ENCODE measurements at regions not wholly inside any gene's neighbourhood (a gene's known extent, or its start where the extent isn't known, plus 50 kb on each side); places are given as distances from the start of the nearest gene placed in this dataset.

DNA sequence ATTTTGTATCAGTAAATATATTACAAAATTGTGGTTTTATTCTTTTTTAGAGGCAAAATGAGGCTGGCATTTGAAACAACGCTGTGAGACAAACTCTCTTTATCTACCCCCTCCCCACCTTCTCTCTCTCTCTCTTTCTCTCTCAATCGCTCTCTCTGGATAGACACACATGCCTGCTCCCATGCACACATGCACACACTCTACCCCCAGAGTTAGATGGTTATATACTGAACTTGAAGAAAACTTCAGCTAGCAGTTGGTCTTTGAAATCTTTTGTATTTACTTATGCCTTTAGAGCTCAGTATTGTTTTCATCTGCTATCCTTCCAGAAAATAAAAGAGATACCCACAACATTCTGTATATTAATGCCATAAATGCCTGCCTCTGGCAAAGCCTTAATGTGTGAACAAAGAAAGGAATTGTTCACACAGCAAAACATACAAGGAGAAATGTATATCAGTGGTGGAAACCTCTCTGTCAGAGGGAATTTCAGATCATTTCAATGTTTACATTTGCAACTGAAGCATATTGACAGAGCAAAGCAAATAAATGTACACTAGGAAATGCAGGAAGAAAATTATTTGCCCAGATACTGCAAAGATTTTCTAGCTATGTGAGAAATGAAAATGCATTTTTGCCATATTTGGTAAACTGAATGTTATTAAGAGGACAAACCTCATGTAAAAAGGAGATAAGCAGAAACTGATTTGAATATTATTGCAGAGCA, 217.0 kb upstream of the UBE2E3 start:
- Histone ChIP-seq H3K36me3 (ENCODE audit: low read depth, low read length) (no peaks in the 10 kb centered on the region), H3K27ac (ENCODE audit: low read length) (peak overlapping the region; percentile 66), H3K27me3 (ENCODE audit: low read length) (no peaks in the 10 kb centered on the region), H3K4me1 (ENCODE audit: insufficient read depth, low read length) (peaks cover 38% of the 10 kb centered on the region), H3K79me2 (ENCODE audit: low read length) (no peaks in the 10 kb centered on the region), H3K9me2 (replicated peaks; ENCODE audit: low read length) (no peaks in the 10 kb centered on the region), H4K20me1 (ENCODE audit: low read length) (no peaks in the 10 kb centered on the region), H2AFZ (ENCODE audit: low read length) (no peak overlapping the region), H3K9me3 (ENCODE audit: low read length) (no peaks in the 10 kb centered on the region), H3F3A (ENCODE audit: low read length, unreplicated experiment) (peaks cover 3% of the 10 kb centered on the region), H3K4me2 (ENCODE audit: low read length) (peak overlapping the region; percentile 44), H3K4me3 (ENCODE audit: low read length) (no peak overlapping the region), H3K9ac (ENCODE audit: low read length) (peak overlapping the region; percentile 5; the same call in 1 of the 2 replicates)
- peak; percentile 78 for DNase-seq
- intact Hi-C loops (cut with micrococcal nuclease): loop anchor here (1.0 kb wide), 2 partner anchors 70 to 216 kb away; no protein-coding TSS in a partner anchor
- POLR2A ChIA-PET (ENCODE audit: unreplicated experiment): interaction anchor here (0.6 kb wide), 1 partner anchor 1434 kb away, joined by 3 read pairs; no protein-coding TSS in a partner anchor
- no peak for TF ChIP-seq EZH2phosphoT487 (IDR thresholded peaks at IDR 0.05; ENCODE audit: borderline replicate concordance, low read length)
- TF ChIP-seq CTCF (conservative IDR thresholded peaks at IDR 0.05; ENCODE audit: low read depth, low read length): no peak
- no peak for TF ChIP-seq EZH2 (IDR thresholded peaks at IDR 0.05; ENCODE audit: low read length, unreplicated experiment)
- no TSS peak for BruUV-seq (replicated peaks)
- CTCF ChIA-PET: no interaction called here
- ATAC-seq: peak; percentile 84

GRCh38 chr2:180761224-180761623, 219.2 kb upstream of the UBE2E3 start:
- H3K27me3 ChIP-seq (ENCODE audit: low read length): no peaks in the 10 kb centered on the region
- TF ChIP-seq CTCF (conservative IDR thresholded peaks at IDR 0.05; ENCODE audit: low read depth, low read length) (no peak), EZH2phosphoT487 (IDR thresholded peaks at IDR 0.05; ENCODE audit: borderline replicate concordance, low read length) (no peak), EZH2 (IDR thresholded peaks at IDR 0.05; ENCODE audit: low read length, unreplicated experiment) (no peak)
- ATAC-seq: no peak
- peak; percentile 63 for DNase-seq
- no peaks in the 10 kb centered on the region for H3K79me2 ChIP-seq (ENCODE audit: low read length)
- no peaks in the 10 kb centered on the region for H3K9me3 ChIP-seq (ENCODE audit: low read length)
- no peak overlapping the region for H3K4me3 ChIP-seq (ENCODE audit: low read length)
- H3K9me2 ChIP-seq (replicated peaks; ENCODE audit: low read length): no peaks in the 10 kb centered on the region
- H3K9ac ChIP-seq (ENCODE audit: low read length): no peak overlapping the region
- H3K27ac ChIP-seq (ENCODE audit: low read length): peak overlapping the region; percentile 13
- no peak overlapping the region for H2AFZ ChIP-seq (ENCODE audit: low read length)
- ChIA-PET POLR2A (ENCODE audit: unreplicated experiment) (no interaction called here), CTCF (no interaction called here)
- peaks cover 38% of the 10 kb centered on the region for H3K4me1 ChIP-seq (ENCODE audit: insufficient read depth, low read length)
- intact Hi-C loops (cut with micrococcal nuclease): no loop called here
- no TSS peak for BruUV-seq (replicated peaks)
- H4K20me1 ChIP-seq (ENCODE audit: low read length): no peaks in the 10 kb centered on the region
- H3K36me3 ChIP-seq (ENCODE audit: low read depth, low read length): no peaks in the 10 kb centered on the region
- peaks cover 3% of the 10 kb centered on the region for H3F3A ChIP-seq (ENCODE audit: low read length, unreplicated experiment)
- no peak overlapping the region for H3K4me2 ChIP-seq (ENCODE audit: low read length)

DNA sequence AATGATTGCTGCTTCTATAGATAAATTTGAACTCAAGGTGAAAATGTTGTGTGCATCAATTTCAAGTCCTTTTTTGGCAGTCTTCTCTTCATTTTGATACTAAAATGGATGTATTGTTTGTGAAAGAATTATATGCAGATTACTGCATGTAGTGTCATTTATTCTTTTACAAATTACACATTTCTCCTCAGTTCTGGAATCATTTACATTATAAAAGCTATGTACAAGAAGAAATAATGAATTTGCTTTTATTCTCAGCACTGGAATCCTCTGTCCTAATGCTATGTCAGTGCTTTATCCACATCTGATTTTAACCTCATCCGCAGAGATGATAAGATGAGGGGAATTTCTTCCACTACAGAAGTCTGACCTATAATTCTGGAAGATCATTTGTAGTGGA, 220.8 kb upstream of the UBE2E3 start:
- Histone ChIP-seq H3K9me2 (replicated peaks; ENCODE audit: low read length) (no peaks in the 10 kb centered on the region), H3K27ac (ENCODE audit: low read length) (no peak overlapping the region), H3K4me2 (ENCODE audit: low read length) (no peak overlapping the region), H3K36me3 (ENCODE audit: low read depth, low read length) (no peaks in the 10 kb centered on the region; the same call in 1 of the 2 replicates), H3K9me3 (ENCODE audit: low read length) (no peaks in the 10 kb centered on the region), H3F3A (ENCODE audit: low read length, unreplicated experiment) (peaks cover 3% of the 10 kb centered on the region), H3K27me3 (ENCODE audit: low read length) (no peaks in the 10 kb centered on the region), H3K4me3 (ENCODE audit: low read length) (no peak overlapping the region), H3K4me1 (ENCODE audit: insufficient read depth, low read length) (peaks cover 46% of the 10 kb centered on the region), H4K20me1 (ENCODE audit: low read length) (no peaks in the 10 kb centered on the region), H3K9ac (ENCODE audit: low read length) (no peak overlapping the region), H2AFZ (ENCODE audit: low read length) (no peak overlapping the region), H3K79me2 (ENCODE audit: low read length) (no peaks in the 10 kb centered on the region)
- CTCF ChIA-PET: interaction anchor here (0.6 kb wide), 1 partner anchor 221 kb away, joined by 3 read pairs; no protein-coding TSS in a partner anchor
- ATAC-seq (no peak), DNase-seq (no peak)
- BruUV-seq (replicated peaks): no TSS peak
- POLR2A ChIA-PET (ENCODE audit: unreplicated experiment): interaction anchor here (0.5 kb wide), 1 partner anchor 786 kb away, joined by 4 read pairs; no protein-coding TSS in a partner anchor
- no peak for TF ChIP-seq CTCF (conservative IDR thresholded peaks at IDR 0.05; ENCODE audit: low read depth, low read length)
- no peak for TF ChIP-seq EZH2 (IDR thresholded peaks at IDR 0.05; ENCODE audit: low read length, unreplicated experiment)
- TF ChIP-seq EZH2phosphoT487 (IDR thresholded peaks at IDR 0.05; ENCODE audit: borderline replicate concordance, low read length): no peak
- intact Hi-C loops (cut with micrococcal nuclease): loop anchor here (10.0 kb wide), 1 partner anchor 515 kb away; no protein-coding TSS in a partner anchor
